Esophagus (tissue), 2 donors: ENCODE measurements at regions not wholly inside any gene's neighbourhood (a gene's known extent, or its start where the extent isn't known, plus 50 kb on each side); places are given as distances from the start of the nearest gene placed in this dataset.
A peak's percentile ranks its signal among the peaks of the same experiment; 100 is the strongest.

Source experiments
- H3K27ac ChIP-seq, 2 donors: one replicate each; pipeline ENCODE4 v1.5.1; 2013; ENCODE audit warnings: low read depth in 2 of 2, mild to moderate bottlenecking in 2 of 2, inconsistent platforms in 1 of 2, low read length in 1 of 2, moderate library complexity in 1 of 2
- H3K27me3 ChIP-seq, 2 donors: one replicate each; pipeline ENCODE4 v1.6.1; 2013; ENCODE audit warnings: low read length in 2 of 2, control low read depth in 1 of 2, mild to moderate bottlenecking in 1 of 2; ENCODE audit not compliant: insufficient read depth in 2 of 2, control insufficient read depth in 1 of 2
- H3K36me3 ChIP-seq, 2 donors: one replicate each; pipeline ENCODE4 v1.6.1; 2013; ENCODE audit warnings: low read length in 1 of 2; ENCODE audit not compliant: control insufficient read depth in 2 of 2, insufficient read depth in 2 of 2
- H3K4me1 ChIP-seq, 2 donors: one replicate each; pipeline ENCODE4 v1.6.1; 2013; ENCODE audit warnings: low read length in 1 of 2; ENCODE audit not compliant: control insufficient read depth in 2 of 2, insufficient read depth in 2 of 2
- H3K4me3 ChIP-seq, 2 donors: one replicate each; pipeline ENCODE4 v1.5.1; 2013; ENCODE audit warnings: low read length in 2 of 2, mild to moderate bottlenecking in 2 of 2, low read depth in 1 of 2, moderate library complexity in 1 of 2
- H3K9me3 ChIP-seq, 2 donors: one replicate each; pipeline ENCODE4 v1.6.1; 2013; ENCODE audit warnings: mild to moderate bottlenecking in 2 of 2, low read depth in 1 of 2, low read length in 1 of 2, moderate library complexity in 1 of 2; ENCODE audit not compliant: control insufficient read depth in 2 of 2, insufficient read depth in 1 of 2
- WGBS, 2 donors: extraction: QIAGEN DNeasy Blood & Tissue Kit; methylation state at CpG; one replicate each; pipeline ENCODE4 v1.1.7; 2013; 5-methylcytosine and 5-hydroxymethylcytosine counted together
- donor health status: healthy with polysubstance abuse.
- donor health status: Bipolar disorder and iron deficiency.

GRCh38 chr14:38143659-38144505 lies 63.8 kb upstream of the SSTR1 start:
- H3K4me1 ChIP-seq, result no peaks in the 10 kb centered on the region
- no peak overlapping the region for H3K4me3 ChIP-seq
- no peaks in the 10 kb centered on the region for H3K9me3 ChIP-seq
- no peaks in the 10 kb centered on the region for H3K27me3 ChIP-seq
- 52 to 58% methylated on average over 6 of the region's 6 CpGs for WGBS, 2 donors
- no peak overlapping the region for H3K27ac ChIP-seq
- no peaks in the 10 kb centered on the region for H3K36me3 ChIP-seq

GRCh38 chr14:38145142-38145541 lies 62.6 kb upstream of the SSTR1 start:
- Histone ChIP-seq H3K27me3 (no peaks in the 10 kb centered on the region), H3K27ac (peak overlapping the region in 1 of 2 donors; percentile 27), H3K36me3 (no peaks in the 10 kb centered on the region), H3K4me3 (no peak overlapping the region), H3K4me1 (no peaks in the 10 kb centered on the region), H3K9me3 (no peaks in the 10 kb centered on the region)
- 49 to 68% methylated on average over 4 of the region's 4 CpGs for WGBS, 2 donors

GRCh38 chr14:38150075-38150474 lies 57.6 kb upstream of the SSTR1 start:
- H3K4me3 ChIP-seq, result no peak overlapping the region
- H3K36me3 ChIP-seq, result no peaks in the 10 kb centered on the region
- H3K27me3 ChIP-seq, result no peaks in the 10 kb centered on the region
- no peak overlapping the region for H3K27ac ChIP-seq
- H3K9me3 ChIP-seq, result no peaks in the 10 kb centered on the region
- no peaks in the 10 kb centered on the region for H3K4me1 ChIP-seq
- WGBS, 2 donors, result 70 to 76% methylated on average over 3 of the region's 3 CpGs
